HG03469 (cell line): ENCODE measurements at regions not wholly inside any gene's neighbourhood (a gene's known extent, or its start where the extent isn't known, plus 50 kb on each side); places are given as distances from the start of the nearest gene placed in this dataset.
"Not testable (repeated sequence)": the region's sequence is repeated elsewhere in the genome, so short reads cannot be mapped to it uniquely, and the experiment has no call there.

Experiments used
- ATAC-seq: cut with Tn5 transposase; IDR thresholded peaks from one replicate; pipeline ENCODE4 v1.9.1; 2021; ENCODE audit warnings: mild to moderate bottlenecking, moderate library complexity, moderate number of reproducible peaks; ENCODE audit not compliant: unreplicated experiment

DNA sequence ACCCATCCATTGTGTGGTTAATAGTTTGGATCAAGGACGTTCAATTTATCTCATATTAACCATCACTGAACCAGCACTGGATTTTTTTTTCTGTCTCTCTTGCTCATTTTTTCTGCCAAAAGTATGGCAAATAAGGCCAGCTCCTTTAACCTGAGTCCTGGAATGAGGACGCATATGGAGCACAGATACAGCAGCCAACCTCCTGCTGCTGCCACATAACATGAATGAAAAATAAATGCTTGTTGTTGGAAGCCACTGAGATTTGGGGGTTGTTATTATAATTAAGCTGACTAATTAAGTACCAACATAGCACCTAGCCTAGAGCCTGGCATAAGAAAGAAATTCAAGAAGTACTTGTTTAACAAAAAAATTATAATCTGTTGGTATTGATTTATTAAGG is 335.3 kb upstream of the DUSP10 start:
- ATAC-seq, result no peak

DNA sequence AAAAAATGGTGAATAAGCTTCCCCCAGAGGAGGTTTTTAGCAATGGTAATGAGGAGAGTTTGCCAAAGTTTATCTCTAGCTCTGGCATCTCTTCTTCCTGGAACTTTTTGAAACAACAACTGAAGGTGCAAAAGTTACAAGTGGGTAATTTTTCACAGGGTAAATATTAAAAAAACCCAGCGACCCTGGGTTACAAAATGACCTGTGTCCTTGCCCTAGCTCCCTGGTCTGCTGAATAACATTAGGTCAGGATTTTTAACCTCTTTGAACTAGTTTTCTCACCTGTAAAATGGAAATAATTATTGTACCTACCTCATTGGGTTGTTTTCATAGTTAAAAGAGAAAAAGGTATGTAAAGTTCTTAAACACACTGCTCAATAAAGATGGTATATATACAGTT is 332.4 kb upstream of the DUSP10 start:
- ATAC-seq, result no peak

DNA sequence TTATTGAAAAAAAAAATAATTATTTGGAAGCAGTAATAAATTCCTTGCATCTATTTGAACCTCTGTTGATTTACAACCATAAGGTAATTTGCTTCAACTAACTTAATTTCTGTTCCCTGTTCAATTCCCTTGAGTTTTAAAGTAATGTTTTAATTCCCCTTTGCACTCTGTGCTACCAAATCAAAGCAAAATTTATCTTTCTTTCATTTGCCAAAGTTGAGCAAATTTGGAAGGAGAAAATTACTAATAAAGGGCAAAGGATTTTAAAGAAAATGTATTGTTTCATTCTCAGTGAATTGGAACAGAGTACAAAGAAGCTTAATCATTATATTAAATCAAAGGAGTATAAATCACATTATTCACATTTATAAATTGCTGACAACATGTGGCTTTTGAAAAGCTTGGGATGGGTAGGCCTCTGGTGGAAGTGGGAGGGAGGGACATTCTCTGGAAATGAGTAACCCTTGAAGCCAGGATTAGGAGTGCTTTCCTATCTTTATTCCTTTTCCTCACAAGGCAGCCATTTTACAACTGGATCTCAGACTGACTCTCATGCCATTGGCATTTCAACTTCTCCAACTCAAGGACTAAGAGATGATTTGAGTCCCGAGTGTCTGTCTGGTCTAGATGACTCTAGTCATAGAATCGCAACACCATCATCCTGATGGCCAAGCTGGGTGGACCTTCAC is 331.6 kb upstream of the DUSP10 start:
- no peak for ATAC-seq

DNA sequence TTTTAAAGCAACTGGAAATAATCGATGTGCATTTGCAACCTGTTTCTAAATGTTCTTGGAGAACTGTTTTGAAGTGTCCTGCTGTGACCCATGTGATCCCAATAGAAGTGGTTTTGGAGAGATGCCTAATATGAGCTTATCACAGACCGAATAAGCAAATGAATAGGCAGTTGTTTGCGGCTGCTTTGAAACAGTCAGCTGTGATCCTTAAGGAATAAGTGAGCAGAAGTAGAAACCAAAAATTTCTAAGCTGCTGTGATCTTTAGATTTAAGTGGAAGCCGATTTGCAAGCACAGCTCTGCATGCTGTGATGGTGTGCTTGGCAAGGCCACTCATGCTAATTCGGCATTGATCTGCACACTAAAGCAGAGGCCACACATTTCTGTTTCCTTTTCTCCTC is 329.5 kb upstream of the DUSP10 start:
- no peak for ATAC-seq

DNA sequence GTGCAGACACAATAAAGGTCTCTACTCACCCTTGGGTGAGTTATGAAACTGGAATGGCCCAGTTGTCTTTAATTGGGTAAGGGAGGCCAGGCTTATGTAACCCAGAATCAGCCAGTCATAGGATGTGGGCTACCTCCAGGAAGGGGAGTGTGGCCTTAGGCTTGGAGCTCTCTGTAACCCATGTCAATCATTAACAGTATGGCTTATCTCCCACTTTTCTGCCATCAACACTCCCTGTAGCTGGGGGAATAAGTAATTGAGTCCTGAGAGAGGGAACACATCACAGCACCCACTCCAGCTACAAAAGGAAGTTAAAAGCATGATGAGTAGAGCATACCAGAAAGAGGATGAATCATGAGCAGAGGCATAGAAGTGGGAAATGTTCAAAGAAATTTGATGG is 327.0 kb upstream of the DUSP10 start:
- no peak for ATAC-seq

DNA sequence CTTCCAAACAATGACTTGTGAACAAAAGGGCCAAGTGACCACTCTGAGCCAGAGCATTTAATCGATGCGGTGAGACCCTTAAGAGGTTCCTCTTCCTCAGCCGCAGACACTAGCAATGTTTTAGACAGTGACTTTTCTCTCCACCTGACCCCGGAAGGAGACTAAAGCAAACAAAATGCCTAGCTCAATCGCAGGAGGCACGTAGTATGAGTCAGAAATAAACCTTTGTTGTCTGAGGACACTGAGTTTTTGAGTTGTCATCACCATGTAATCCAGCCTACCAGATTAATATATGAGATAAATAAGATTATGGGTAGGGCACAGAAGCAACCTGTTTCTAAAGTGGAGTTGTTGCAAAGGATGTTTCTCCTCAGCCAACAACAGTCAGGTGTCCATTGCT is 326.2 kb upstream of the DUSP10 start:
- ATAC-seq, result no peak

DNA sequence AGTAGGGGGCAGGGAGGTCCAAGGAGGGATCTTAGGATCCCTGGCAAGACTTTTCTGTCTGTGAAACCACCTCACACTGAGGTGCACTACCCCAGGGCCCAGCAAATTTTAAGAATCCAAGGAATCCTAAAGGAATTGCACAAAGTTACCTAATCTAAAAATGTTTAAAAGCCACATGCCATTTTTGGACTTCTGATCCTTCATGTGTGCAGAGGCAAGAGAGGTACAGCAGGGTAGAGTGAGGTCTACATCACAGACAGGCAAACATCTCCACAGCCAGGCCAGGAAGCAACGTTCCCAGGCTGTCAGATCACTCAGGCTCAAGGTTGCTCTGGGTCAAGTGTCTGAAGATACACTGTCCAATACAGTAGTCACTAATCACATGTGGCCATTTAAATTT is 324.6 kb upstream of the DUSP10 start:
- ATAC-seq, result no peak

DNA sequence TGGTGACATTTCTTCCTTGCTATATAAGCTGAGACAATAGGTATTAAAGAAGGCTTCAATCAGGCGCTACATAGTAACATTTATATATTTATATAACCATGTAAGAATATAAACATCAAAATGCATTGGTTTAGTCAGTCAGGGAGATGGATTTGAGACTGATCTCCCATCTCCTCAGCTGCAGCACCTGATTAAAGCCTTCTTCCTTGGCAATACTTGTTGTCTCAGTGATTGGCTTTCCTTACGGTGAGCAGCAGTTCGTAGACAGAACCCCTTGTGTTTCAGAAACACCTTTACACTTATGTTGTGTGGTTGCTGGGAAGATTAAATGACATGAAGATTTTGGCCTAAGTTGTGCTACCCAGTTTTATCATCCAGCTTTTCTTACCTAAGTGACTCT is 323.3 kb upstream of the DUSP10 start:
- no peak for ATAC-seq

DNA sequence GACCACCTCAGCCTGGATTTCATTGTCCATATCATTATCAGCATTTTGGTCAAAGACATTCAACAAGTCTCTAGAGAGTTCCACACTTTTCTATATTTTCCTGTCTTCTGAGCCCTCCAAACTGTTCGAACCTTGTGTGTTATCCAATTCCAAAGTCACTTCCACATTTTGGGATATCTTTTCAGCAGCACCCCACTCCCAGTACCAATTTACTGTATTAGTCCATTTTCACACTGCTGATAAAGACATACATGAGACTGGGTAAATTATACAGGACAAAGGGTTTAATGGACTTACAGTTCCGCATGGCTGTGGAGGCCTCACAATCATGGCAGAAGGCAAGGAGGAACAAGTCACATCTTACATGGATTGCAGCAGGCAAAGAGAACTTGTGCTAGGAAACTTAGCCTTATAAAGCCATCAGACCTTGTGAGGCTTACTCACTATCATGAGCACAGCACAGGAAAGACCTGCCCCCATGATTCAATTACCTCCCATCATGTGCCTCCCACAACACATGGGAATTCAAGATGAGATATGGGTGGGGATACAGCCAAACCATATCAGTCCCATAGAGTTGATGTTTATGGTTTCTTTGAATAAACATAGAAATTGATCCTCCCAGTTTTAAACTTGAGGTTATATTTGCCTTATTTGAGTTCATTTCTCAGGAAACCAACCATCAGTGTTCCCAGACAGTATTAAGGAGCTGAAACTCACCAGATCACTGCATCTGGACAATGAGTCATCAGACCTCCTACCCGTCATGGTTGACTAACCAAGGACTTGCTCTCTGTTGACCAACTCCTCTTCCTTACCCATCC is 322.7 kb upstream of the DUSP10 start:
- no peak for ATAC-seq

DNA sequence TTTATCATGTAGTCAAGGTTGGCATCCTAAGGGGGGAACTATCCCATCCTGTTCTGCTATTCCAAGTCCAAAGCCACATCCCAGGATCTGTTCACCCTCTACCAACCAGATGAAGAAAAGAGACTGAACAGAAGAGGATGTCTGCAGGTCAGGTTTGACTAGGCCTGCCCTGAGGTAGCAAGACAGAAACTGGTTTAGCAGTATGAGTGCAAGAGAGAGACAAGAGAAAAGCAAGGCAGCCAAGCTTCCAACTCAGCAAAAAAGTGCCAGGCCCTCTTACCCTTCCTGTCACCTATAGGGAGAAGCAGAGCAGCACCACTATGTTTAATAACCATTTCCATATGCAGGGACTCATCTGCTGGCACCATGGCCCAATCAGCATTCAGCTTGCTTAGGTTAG is 320.8 kb upstream of the DUSP10 start:
- ATAC-seq, result no peak

DNA sequence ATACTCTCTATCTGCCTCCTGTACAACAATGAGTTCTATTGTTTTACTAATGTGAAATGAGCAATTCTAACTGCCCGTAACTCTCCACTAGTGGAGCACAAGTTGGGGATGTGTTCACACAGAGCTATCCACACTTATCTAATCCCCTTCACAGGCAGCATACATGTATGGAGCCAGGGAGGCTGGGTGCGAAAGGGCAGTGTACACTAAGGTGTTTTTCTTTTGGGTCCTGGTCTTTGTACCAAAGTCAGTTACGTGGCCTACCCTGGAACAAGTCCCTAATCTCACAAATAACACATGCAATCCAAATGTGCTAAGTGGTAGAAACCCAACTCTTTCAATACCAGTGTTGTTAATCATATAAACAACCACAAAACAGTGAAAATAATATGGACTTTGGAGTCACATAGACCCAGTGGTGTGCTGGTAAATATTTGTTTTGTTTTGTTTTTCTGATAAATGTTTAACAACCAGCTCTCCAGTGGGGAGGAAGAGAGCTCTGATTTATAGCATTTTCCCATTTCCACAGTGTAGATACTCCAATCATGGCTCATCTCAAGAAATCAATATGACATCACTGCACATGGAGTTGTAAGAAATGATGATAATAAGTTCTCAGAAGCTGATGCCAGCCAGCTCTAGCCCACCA is 319.9 kb upstream of the DUSP10 start:
- no peak for ATAC-seq

DNA sequence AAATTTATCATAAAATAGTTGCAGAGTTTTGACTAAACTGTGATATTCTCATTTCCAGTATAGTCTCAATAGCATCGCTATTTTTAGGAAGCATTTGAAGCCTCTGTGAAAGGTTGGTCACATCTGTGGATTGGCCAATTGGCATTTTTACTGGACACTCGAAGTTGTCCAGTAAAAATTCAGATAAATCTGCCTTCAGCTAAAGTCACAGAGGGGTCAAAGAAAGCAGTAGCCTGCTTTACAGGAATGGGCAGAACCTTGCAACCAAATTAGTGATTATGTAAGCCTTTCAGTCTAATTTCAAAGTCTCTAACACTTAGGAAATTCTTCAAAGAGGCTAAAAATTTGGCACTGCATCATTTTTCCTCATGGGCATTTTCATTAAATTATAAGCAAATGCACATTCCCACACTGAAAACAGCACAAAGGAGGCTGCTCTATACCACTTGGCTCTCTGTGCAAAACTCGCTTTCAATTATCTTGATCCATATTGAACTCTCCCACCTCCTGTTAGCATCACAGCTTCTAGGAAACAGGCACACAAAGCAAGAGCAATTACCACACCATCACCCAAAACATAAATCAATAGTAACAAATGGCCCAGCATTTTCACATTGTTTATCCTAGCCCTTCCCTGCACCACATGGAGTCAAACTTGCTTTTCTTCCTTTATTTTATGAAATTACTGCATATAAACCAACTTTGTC is 318.5 kb upstream of the DUSP10 start:
- ATAC-seq, result no peak

DNA sequence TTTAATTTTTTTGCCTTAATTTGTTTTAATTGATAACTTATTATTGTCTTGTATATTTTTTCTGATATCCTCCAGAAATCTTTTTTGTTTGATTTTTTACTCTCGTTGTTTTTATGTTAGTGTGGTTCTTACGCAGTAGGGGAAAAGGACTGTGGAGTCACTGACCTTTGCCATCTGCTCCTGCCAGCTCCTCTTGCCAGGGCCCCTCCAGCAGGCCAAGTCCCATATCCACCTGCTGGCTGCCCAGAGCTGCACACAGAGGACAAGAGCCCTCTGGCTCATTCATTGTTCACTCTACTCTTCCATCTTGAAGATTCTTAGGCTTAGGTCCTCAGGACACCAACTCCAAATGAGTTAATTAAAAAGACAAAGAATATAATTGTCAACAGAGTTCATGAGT is 316.4 kb upstream of the DUSP10 start:
- ATAC-seq, result no peak

DNA sequence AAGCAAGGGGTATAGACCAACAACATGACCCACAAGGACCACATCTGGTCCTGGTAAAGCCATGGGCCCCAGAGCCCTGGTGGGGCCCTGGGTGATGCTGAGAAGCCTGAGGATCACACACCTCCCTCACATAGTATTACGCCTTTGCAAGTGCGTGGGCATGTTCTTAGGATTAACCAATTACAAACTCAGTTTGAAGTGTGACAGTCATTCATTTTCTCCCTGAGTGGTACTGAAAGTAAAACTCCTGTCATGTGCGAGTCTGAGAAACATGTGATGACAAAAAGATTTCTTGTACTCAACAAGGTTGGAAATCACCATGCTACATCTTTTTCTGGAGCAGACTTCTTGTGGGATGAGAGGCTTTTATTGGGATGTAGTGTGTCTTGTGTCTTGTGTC is 315.3 kb upstream of the DUSP10 start:
- no peak for ATAC-seq

DNA sequence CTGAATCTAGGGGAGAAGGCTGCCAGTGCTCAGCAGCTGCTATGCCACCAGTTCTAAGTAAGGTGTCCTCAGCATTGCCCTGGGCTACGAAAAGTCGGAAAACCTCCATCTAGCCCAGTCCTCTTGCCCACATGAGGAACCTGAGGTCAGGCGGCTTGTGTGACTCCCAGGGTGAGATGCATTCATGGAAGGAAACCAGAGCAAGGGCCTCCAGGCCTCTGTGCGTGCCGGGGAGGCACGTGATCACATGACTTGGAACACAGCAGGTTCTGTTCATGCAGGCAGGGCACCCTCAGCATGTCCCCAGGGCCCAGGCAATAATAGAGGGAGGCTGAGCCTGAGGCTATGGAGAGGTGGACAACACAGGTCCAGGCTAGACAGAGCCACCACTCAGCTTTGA is 312.5 kb upstream of the DUSP10 start:
- no peak for ATAC-seq

DNA sequence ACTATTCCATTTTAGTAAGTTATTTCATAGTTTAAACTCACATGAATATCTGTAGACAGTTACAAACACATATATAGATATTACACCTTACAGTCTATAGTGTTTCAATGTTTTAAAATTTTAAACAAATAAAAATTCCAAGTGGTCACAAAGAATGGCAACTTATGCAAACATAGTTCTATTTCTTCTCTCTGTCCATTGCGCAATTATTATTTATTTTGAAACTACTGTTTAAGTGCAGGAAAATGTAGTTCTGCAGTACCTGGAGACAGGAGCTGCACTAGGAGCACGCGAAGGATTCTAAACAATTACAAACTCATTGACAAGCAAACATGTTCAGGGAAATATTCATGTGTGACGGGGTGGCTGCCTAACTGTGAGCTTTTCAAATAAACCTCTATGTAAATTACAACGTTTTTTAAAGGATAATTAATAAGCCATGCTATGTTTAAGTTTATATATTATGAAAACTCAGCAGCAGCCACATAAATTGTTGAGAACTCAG is 312.0 kb upstream of the DUSP10 start:
- no peak for ATAC-seq

DNA sequence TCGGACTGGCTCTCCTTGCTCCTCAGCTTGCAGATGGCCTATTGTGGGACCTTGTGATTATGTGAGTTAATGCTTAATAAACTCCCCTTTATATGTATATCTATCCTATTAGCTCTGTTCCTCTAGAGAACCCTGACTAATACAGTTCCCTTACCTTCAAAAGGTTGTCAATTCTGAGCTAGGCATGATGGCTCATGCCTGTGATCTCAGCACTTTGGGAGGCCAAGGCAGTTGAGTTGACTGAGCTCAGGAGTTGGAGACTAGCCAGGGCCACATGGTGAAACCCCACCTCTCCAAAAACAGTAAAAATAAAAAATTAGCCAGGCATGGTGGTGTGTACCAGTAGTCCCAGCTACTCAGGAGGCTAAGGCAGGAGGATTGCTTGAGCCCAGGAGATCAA is 309.4 kb upstream of the DUSP10 start:
- ATAC-seq, result not testable (repeated sequence)

DNA sequence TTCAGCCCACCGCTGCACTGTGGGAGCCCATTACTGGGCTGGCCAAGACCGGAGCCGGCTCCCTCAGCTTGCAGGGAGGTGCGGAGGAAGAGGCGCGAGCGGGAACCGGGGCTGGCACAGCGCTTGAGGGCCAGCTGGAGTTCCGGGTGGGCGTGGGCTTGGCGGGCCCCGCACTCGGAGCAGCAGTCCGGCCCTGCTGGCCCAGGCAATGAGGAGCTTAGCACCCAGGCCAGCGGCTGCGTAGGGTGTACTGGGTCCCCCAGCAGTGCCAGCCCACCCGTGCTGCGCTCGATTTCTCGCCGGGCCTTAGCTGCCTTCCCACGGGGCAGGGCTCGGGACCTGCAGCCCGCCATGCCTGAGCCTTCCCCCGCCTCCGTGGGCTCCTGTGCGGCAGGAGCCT is 307.8 kb upstream of the DUSP10 start:
- ATAC-seq, result not testable (repeated sequence)

DNA sequence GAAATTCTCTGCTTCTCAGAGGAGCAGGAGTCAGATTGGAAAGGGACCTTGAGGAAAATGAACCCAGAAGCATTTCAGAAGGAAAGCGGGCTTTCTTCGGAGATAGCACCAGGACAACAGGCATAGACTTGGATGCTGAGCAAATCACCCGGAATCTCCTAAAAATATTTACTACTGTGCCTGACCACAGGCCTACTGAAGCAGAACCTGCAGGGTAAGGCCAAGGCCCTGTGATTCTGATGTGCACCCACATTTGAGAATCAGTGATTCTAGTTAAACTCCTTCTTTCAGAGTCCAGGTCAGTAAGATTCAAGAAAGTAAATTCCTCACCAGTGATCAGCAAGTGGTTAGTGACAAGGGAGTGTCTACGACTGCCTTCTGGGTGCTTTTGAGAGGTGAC is 307.3 kb upstream of the DUSP10 start:
- ATAC-seq, result no peak

DNA sequence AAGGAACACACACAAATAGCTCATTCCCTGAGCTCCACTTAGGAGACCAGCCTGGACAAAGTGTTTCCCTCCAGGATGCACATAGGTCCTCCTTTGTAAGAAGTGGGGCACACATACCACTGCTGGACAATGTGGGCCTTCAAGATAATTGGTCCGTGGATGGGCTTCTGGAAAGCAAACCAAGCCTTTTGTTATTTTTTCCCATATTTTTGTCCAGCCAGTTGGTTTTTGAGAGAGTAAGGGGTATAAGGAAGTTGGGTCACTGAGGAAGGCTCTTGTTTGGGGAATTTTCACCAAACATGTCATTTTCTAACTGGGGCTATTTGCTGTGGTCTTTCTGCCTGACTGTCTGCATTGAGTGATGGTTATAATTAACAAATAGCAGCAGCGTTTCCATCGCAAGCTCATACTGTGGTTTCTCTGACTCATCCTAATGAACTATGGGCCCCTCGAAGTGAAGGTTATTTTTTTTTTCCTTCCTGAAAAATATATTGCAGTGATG is 306.3 kb upstream of the DUSP10 start:
- peak; percentile 80 for ATAC-seq

DNA sequence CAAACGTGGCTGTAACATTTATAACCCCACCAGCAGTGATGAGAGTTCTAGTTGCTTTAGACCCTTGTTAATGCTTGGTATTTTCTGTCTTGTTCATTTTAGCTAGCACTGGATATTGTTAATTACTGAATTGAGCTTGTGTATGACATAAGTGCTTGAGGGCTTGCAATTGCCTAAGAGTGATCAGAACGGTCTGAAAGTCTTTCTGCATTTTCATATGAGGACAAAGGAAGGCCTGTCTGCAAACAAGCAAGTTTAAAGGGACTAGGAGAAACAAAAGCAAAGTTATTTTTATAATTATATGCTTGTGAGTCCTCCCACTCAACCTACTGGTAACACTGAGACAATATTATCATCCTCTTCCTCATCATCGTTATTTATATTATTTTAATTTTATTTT is 305.5 kb upstream of the DUSP10 start:
- no peak for ATAC-seq
